Pulmonary artery endothelial cell (primary cell): ENCODE measurements at regions not wholly inside any gene's neighbourhood (a gene's known extent, or its start where the extent isn't known, plus 50 kb on each side); places are given as distances from the start of the nearest gene placed in this dataset.
"Not testable (repeated sequence)": the region's sequence is repeated elsewhere in the genome, so short reads cannot be mapped to it uniquely, and the experiment has no call there.

Experiments
- DNase-seq: peaks from one replicate; pipeline ENCODE4 v3.0.0-alpha.2; 2011; ENCODE audit warnings: low read depth, low spot score

DNA sequence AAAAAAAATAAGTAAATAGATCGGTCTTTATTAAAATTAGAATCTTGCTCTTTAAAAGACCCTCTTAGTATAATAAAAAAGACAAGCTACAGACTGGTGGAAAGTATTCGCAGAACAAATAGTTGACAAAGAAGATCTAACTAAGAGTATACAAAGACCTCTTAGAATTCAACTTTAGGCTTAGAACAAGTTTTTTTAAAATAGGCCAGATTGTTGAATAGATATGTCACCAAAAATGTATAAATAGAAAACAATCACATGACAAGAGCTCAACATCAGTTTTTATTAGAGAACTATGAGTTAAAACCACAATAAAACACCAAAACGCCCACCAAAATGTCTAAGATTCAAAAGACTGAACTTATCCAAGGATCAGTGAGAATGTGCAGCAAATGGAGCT lies 632.7 kb upstream of the PTCHD4 start:
- DNase-seq = no peak

DNA sequence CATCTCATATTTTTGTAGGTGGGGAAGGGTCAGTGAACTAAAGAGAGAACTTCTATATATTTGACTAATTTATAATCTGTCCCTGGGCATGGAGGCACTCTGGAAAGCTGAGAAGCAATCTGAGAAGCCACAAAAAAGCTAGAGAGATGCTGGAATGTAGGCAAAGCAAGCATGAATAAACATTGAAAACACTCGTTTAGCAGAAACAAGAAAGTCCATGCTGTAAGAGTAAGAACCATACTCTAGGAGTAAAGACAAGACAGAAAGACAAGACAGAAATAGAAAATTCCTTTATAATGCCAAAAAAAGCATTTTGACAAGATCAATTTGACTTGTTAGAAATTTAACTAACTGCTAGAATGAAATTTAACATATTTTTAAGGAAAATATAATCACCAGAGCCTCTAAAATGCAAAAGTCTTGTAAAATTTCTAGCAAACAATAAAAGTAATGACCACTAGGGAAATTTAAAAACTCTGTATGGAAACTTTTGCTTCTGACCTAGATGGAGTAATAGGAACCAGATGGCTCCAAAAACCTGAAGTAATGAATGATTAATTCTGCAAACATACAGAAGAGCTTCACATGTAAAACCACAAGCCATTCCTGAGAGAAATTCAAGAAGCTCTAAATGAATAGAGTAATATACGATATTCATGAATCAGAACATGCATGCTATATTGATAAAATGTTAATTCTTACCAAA lies 625.7 kb upstream of the PTCHD4 start:
- no peak for DNase-seq

GRCh38 chr6:48735846-48736245 lies 624.8 kb upstream of the PTCHD4 start:
- DNase-seq = no peak

- DNase-seq = no peak
These were observed 622.6 kb upstream of the PTCHD4 start for GRCh38 chr6:48733581-48733980.

DNA sequence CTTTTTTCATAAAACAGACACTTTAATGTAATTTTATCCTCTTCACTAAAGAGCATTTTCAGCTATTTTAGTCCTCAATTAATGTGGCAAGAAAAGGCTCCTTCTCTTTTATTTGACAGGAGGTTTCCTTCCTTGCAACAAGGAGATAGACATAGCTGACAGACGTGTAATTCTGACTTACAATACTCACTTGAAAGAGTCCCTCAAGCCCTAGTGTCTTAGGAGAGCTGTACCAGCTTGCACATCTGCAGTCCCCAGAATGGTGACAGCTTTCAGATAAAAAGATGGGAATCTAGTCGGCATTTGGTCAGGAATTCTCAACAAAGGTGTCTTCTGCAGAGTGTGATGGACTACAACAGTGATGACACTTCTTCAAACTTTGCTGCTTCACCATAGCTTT lies 603.7 kb upstream of the PTCHD4 start:
- no peak for DNase-seq

GRCh38 chr6:48714250-48714649 lies 603.3 kb upstream of the PTCHD4 start:
- DNase-seq = no peak

DNA sequence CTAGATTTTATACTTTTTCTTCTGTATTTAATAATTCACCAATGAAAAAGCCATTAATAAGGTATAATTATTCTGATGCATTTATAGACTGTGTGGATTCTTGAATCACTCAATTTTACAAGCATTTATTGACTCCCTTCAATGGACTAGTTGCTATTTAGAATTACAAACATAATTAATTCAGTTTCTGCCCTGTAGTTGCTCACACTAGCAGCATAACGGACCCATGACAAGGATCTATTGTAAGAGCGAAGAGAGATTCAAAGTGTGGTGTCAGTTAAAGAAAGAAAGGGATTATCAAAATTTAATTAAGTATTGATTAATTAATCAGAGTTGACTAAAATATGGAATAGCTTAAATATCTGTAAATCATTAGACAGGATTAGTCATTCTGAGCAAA lies 602.6 kb upstream of the PTCHD4 start:
- no peak for DNase-seq

- DNase-seq = no peak
These were observed 595.3 kb upstream of the PTCHD4 start for GRCh38 chr6:48706310-48706709.

DNA sequence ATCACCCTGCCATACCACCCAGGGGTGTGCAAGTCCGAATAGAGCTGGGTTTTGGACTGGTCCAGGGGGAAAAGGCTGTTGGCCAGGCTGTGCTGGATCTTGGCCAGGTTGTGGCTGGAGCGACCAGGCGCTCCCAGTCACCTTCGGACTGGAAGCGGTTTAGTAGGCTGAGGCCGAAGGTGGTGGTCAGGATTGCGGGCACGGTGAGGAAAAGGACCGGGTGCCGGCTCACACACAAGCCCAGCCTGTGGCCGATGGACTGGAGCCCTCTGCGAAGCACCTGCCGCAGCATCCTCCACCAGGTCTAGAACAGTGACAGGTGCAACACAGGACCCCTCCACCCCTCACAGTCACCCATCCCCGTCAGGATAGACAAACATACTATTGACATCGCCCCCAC lies 590.6 kb upstream of the PTCHD4 start:
- DNase-seq = no peak

GRCh38 chr6:48695872-48696271 lies 584.9 kb upstream of the PTCHD4 start:
- DNase-seq = no peak

DNA sequence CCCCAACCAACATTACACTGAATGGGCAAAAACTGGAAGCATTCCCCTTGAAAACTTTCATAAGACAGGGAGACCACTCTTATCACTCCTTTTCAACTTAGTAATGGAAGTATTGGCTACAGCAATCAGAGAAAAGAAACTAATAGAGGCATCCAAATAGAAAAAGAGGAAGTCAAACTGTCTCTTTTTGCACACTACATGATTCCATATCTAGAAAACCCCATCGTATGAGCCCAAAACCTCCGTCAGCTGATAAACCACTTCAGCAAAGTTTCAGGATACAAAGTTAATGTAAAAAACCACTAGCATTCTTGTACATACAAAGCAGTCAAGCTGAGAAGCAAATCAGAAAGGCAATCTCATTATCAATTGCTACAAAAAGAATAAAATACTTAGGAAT lies 580.4 kb upstream of the PTCHD4 start:
- DNase-seq = no peak

GRCh38 chr6:48689498-48689897 lies 578.5 kb upstream of the PTCHD4 start:
- DNase-seq = no peak

DNA sequence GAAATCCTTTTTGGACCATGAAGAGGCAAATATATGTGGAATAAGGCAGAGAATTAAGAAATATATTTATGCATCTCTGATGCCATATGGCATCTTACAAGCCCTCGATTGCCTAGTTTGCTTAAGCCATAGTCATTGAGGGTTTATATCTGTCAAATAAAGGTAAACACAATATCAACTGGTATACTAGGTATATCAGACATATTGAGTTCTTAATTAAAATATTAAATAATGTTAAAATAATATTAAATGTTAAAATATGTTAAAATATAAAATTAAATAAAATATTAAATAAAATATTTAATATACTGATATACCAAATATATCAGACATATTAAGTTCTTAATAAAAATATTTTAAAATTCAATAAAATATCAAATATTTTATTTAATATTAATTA lies 567.4 kb upstream of the PTCHD4 start:
- DNase-seq = no peak

GRCh38 chr6:48671505-48671904 lies 560.5 kb upstream of the PTCHD4 start:
- no peak for DNase-seq

- DNase-seq = no peak
These were observed 559.5 kb upstream of the PTCHD4 start for GRCh38 chr6:48670546-48670945.

DNA sequence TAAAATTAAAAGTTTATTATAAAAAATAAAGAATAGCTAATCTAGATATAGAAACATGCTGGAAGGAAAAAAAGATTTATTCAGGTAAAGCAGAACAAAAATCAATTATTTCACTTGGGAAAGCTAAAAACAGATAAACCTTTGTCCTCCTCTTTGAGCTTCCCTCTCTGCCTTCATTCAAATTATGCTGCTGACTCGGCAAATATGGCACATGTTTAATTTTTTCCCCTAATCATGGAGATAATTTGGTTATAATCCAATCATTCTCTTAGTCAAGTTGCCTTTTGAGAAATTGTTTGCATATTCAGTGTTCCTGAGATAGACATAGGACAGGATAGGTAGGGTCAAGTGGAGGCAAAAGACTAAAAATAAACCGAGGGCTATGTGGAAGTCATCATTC lies 556.8 kb upstream of the PTCHD4 start:
- DNase-seq = no peak

DNA sequence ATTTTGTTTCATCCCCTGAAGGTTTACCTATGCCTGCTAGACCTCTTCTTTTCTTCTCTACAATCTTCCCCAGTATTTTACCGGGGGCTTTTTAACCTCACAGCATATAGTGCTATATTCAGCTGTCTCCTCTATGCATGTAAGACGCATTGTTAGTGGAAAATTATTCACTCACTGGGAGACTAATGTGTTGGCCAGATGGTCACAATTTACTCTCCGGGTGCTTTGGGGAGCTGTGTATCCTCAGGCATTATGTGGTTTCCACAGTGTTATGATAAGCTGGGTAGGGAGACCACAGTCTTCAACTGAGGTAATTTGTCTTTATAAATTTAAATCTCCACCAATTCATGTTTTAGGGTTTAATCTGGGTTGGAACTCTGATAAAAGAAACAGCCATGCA lies 553.8 kb upstream of the PTCHD4 start:
- DNase-seq = no peak

- no peak for DNase-seq
These were observed 547.9 kb upstream of the PTCHD4 start for GRCh38 chr6:48658915-48659314.

- DNase-seq = no peak
These were observed 530.5 kb upstream of the PTCHD4 start for GRCh38 chr6:48641544-48641943.

- DNase-seq = not testable (repeated sequence)
These were observed 527.8 kb upstream of the PTCHD4 start for GRCh38 chr6:48638796-48639195.

DNA sequence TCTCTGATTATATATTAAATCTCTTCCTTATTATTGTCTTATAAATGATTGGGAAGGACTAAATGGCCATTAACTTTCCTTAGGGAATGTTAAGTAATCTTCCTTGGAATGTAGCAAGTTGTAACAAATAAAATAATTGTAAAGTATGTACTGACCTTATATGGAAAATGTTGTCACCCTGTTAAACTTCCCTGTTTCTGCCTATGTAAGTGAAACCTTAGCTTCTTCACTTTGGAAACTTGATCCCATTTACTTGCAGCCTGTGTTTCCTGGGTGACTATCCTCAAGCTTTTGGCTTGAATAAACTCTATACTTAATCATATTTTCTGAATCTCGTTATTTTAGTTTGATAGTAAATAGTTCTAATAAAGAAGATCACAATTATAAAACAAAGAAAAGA lies 519.5 kb upstream of the PTCHD4 start:
- DNase-seq = no peak

GRCh38 chr6:48628316-48628715 lies 517.3 kb upstream of the PTCHD4 start:
- no peak for DNase-seq

DNA sequence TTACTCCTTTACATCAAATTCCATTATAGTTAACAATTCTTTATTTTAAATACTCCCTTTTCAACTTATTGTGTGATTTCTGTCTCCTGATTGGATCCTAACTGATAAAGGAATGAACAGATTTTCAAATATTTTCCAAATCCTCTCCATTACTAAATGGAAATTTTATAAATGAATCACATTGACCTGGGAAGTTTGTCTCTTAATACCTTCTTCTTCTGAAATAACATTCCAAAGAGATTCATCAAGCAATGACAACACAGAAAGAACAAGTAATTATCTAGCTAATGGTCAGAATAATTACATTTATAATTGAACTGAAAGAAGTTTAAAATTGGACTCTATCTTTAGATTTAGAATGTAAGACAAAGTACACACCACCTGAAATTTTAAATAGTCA lies 515.4 kb upstream of the PTCHD4 start:
- DNase-seq = no peak

GRCh38 chr6:48624631-48625030 lies 513.6 kb upstream of the PTCHD4 start:
- DNase-seq = no peak
